GM21737 (cell line): ENCODE measurements at regions not wholly inside any gene's neighbourhood (a gene's known extent, or its start where the extent isn't known, plus 50 kb on each side); places are given as distances from the start of the nearest gene placed in this dataset.
"Not testable (repeated sequence)": the region's sequence is repeated elsewhere in the genome, so short reads cannot be mapped to it uniquely, and the experiment has no call there.

Experiments used
- ATAC-seq: cut with Tn5 transposase; IDR thresholded peaks from one replicate; pipeline ENCODE4 v1.9.1; 2021; ENCODE audit warnings: mild to moderate bottlenecking, moderate library complexity; ENCODE audit not compliant: unreplicated experiment

GRCh38 chr1:65527190-65527589 is 106.7 kb downstream of the LEPR start:
- ATAC-seq = no peak

GRCh38 chr1:65527707-65528503 is 107.4 kb downstream of the LEPR start:
- no peak for ATAC-seq

GRCh38 chr1:65531972-65532570 is 111.6 kb downstream of the LEPR start:
- no peak for ATAC-seq

GRCh38 chr1:65535981-65536380 is 115.5 kb downstream of the LEPR start:
- no peak for ATAC-seq

- ATAC-seq = no peak
Observed at GRCh38 chr1:65538086-65538485, 117.6 kb downstream of the LEPR start.

GRCh38 chr1:65538664-65539063 is 118.2 kb downstream of the LEPR start:
- ATAC-seq = no peak

GRCh38 chr1:65539266-65540131 is 119.0 kb downstream of the LEPR start:
- ATAC-seq = no peak

GRCh38 chr1:65541161-65541560 is 120.7 kb downstream of the LEPR start:
- no peak for ATAC-seq

- no peak for ATAC-seq
Observed at GRCh38 chr1:65541865-65542264, 121.4 kb downstream of the LEPR start.

GRCh38 chr1:65542592-65542991 is 122.1 kb downstream of the LEPR start:
- ATAC-seq = not testable (repeated sequence)

- not testable (repeated sequence) for ATAC-seq
Observed at GRCh38 chr1:65550306-65551010, 130.0 kb downstream of the LEPR start.

GRCh38 chr1:65552484-65552883 is 132.0 kb downstream of the LEPR start:
- not testable (repeated sequence) for ATAC-seq

GRCh38 chr1:65554086-65554764 is 133.8 kb downstream of the LEPR start:
- ATAC-seq = not testable (repeated sequence)

GRCh38 chr1:65554829-65555228 is 134.4 kb downstream of the LEPR start:
- no peak for ATAC-seq

GRCh38 chr1:65558215-65558614 is 137.7 kb downstream of the LEPR start:
- no peak for ATAC-seq

- no peak for ATAC-seq
Observed at GRCh38 chr1:65564493-65564892, 144.0 kb downstream of the LEPR start.

GRCh38 chr1:65568285-65568684 is 147.8 kb downstream of the LEPR start:
- ATAC-seq = no peak

GRCh38 chr1:65572701-65573421 is 152.4 kb downstream of the LEPR start:
- ATAC-seq = no peak

- no peak for ATAC-seq
Observed at GRCh38 chr1:65577278-65577677, 156.8 kb downstream of the LEPR start.

GRCh38 chr1:65577982-65578381 is 157.5 kb downstream of the LEPR start:
- not testable (repeated sequence) for ATAC-seq
